ENCODE measurements at regions not wholly inside any gene's neighbourhood (a gene's known extent, or its start where the extent isn't known, plus 50 kb on each side); places are given as distances from the start of the nearest gene placed in this dataset.

GRCh38 chr19:30856376-30856775 lies 484.2 kb downstream of the ZNF536 start:
- no peak for TF ChIP-seq CTCF (conservative IDR thresholded peaks at IDR 0.05 in 1 of 2, IDR thresholded peaks at IDR 0.05 in 1 of 2; ENCODE audit: extremely low read depth in 1 of 2, insufficient read depth in 1 of 2, low read depth in 1 of 2, low read length in 2 of 2)
- TF ChIP-seq EZH2 (IDR thresholded peaks at IDR 0.05; ENCODE audit: borderline replicate concordance, low read length) = no peak

Measured in mammary epithelial cell (primary cell).